Activated CD4-positive, alpha-beta T cell treated with anti-CD3 and anti-CD28 coated beads, Interleukin-2, amount 50 U/mL, for 16 hours (primary cell): ENCODE measurements at regions not wholly inside any gene's neighbourhood (a gene's known extent, or its start where the extent isn't known, plus 50 kb on each side); places are given as distances from the start of the nearest gene placed in this dataset.

Experiments used
- DNase-seq: peaks from one replicate; pipeline ENCODE4 v3.0.0-alpha.2; 2020

DNA sequence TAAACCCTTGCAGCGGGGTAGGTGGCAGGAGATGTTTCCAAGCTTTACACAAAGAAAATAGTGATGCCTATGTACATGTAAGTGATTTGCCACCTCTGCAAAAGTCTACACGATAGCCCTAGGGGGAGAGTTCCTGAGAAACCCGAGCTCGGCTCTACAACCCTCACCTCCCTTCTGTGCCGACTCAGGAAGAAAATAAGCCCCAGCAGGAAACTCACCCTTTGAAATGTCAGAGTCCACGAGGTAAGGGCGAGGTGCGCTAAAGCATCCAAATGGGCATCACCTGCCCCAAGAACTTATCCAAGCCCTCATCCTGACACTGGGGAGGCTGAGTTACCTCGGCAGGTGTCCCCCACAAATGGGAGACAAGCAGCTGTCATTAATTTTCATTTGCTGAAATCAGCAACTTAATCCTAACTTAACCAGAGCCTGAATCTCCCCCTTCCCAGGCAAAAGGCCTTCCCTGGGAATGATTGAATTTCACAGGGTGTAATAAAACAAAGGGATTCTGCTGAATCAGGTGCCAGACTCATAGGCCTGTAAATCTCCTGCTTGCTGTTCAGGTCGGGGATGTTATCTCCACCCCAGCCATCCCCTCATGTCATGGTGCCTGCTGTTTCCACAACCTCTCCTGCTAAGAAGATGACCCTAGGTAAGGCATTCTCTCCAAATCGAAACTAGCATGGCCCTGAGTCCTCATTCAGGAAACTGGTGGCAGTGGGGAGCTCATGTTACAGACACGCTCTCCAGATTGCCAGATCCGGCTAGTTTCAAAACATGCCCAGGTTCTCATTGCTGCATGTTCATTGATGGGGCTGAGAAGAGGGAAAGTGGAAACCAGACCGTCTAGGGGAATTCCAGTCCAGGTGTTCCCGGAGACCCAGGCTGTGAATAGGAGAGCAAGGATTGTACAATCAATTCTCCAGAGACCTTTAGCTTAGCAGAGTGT, 105.3 kb upstream of the KIRREL3 start:
- DNase-seq, result no peak

DNA sequence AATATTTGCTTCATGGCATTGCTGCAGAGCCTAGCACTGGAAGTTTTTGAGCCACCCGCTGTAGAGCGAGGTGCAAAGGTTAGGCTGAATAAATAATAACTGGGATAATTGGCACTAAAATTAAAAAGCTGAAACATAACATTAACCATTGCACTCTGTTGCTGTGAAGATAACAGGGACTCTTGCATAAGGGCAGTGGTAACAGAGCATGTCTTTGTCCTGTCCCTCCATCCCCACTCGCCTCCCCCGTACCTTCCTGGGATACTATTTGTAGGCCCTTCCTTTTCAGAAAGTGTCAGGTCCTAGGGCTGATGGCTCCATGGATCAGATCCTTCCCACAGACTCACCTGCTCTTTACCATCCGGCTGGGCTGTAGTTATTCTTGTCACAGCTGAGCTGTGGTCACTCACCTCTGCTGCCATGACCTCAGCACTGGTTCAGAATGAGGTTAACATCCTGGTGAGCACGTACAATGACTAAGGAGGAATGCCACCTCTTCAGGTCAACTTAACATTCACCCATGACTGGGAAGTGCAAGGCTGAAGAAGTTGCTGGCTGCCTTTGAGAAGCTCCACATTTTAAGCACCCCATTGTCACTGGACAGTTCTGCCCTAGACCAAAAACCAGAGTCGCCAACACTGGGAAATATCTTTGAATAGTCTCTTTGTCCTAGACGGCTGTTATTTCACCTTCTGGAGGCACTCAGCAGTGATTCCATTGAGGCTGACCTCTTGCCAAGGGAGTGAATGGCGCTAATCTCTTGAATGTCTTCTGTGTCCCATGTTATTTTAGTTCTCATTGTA, 103.2 kb upstream of the KIRREL3 start:
- DNase-seq, result no peak

- no peak for DNase-seq
Measured at GRCh38 chr11:127098684-127099083, 98.1 kb upstream of the KIRREL3 start.

- DNase-seq, result no peak
Measured at GRCh38 chr11:127080735-127081134, 80.2 kb upstream of the KIRREL3 start.

- DNase-seq, result no peak
Measured at GRCh38 chr11:127075758-127076157, 75.2 kb upstream of the KIRREL3 start.

DNA sequence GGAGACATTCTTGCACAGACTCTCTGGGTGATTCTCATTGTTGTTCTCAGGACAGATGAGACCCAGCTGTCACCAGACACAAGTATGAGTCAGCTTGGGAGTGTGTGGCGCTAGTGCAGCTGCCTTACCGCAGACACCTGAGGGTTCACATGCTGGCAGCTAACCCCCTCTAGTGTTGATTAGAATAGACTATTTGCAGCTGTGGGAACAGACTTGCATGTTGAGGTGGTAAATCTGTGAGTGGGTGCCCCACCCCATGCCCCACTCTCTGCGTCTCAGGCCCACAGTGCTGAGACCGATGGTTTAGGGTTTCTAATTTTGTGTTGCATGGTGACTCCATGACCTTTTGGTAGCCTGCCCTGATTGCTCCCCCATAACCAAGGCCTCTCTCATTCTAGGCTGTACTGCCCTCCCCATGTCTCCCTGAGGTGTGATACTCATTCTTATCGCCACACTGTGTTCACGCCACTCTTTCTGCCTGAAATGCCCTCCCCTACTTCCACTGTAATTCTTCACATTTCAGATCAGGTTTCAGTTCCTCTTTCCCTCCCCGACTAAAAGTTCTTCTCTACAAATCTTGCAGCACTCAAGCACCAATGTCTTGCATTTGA, 73.7 kb upstream of the KIRREL3 start:
- peak; percentile 14 for DNase-seq

DNA sequence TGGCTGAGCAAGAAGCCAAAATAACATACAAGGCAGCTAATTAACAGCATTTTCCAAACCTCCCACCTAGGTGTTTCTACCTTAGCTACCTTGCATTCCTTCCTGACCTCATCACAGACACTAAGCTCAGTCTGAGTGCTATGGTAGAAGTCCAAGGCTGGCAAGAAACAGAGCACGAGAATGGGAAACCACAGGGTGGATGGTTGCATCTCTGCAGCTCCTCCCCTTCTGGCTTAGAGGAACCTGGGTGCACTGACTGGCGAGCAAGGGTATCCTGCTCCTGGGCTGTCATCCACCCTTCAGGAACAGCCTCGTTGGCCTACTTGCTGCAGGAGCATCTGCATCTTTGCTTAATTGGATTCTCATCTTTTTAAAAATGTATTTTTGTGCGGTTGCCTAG, 73.1 kb upstream of the KIRREL3 start:
- DNase-seq, result no peak

DNA sequence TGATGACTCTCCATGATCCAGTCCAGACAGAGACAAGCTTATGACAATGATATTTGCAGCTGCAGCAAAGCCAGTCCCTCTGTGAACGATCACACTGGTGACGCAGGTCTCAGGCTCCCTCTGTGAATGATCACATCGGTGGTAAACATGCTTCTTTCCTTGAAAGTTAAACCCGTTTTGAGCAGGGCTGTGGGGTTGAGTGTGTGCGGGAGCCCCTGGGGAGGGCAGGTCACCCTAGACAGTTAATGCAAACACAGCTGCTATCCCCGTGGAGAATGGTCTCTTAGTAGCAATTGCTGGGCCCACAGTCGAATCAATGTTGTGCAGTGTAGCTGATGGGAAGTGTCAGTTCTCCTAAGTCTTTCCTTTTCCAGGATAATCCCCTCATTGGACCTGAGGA, 71.0 kb upstream of the KIRREL3 start:
- no peak for DNase-seq

DNA sequence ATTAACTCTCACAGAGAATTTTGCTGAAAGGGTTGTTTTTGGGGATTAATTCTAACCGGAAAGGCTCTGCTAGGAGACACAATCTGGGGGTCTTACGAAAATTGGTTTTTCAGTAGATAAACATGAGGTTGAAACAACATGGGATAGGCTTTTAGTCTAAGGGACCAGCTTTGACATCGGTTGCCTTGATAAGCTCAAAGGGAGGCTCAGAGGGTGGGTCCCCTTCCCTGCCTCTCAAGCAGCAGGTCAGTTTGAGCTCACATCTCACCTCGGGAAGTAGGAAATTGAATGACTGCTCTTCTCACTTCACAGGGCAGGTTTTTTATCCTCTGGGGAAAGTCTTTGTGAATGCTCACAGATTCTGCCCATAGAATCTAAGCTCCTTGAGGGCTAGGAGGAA, 70.2 kb upstream of the KIRREL3 start:
- no peak for DNase-seq

DNA sequence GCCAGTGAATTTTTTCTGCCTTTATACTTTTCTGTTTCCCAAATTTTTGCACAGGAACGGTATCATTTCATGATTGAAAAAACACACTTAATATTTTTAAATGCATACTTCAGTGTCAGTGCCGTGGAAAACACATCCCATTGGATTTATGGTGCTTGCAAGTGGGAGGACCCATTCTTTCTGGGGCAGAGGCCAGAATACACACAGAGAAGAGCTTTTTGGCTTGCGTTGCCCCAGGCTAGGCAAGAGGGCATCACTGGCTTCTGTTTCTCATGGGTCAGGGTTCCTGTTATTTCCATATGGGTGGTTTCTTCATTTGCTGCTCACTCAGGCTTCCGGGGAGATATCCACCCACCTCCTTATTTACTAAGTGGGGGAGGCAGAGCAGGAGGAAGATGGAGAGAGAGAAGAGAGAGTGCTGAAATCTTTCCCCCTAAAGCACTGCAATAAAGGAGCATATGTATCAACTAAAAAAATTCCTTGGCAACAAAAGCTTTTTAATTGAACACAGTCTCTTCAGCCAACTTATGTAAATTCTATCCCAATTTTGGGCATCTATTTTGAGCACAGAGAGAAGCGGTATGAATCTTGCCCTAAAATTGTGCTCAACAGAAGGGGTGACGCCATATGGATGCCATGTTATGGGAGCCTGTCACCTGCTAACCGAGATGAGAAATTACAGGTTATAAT, 66.0 kb upstream of the KIRREL3 start:
- DNase-seq, result no peak

DNA sequence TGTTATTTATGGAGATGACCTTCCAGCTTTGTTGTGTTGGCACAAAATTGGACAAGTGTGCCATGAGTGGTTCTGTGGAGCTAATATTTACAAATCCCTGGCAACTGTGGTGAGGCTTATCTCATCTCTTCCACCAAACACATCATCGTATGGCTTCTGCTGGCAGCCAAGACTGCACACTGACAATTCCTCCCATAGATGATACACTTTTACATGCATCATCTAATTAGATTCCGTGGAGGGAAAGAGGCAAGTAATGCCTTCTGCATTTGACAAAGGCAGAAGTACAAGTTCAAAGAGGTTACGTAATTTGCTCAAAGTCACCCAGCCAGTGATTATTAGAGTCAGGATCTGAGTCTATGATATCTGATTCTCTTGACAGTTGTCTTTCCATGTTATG, 62.7 kb upstream of the KIRREL3 start:
- no peak for DNase-seq

GRCh38 chr11:127061947-127062346, 61.4 kb upstream of the KIRREL3 start:
- DNase-seq, result no peak

DNA sequence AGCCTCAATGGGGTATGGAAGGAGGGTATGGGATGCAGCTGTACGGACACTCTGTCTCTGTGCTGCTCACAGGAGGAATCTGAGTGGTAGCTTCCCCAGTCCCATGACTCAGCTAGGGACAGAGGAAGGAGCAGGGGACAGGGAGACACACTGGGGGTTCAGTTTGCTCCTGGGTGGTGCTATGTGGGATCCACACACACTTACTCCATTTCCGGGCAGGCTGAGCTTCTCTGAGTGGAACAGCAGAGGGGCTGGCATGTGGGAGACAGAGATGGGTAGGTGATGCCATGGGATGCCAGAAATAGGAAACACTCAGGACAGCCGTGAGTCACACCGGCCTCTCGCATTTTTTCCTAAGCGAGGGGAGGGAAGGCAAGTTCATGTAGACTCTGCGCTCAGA, 59.2 kb upstream of the KIRREL3 start:
- no peak for DNase-seq

DNA sequence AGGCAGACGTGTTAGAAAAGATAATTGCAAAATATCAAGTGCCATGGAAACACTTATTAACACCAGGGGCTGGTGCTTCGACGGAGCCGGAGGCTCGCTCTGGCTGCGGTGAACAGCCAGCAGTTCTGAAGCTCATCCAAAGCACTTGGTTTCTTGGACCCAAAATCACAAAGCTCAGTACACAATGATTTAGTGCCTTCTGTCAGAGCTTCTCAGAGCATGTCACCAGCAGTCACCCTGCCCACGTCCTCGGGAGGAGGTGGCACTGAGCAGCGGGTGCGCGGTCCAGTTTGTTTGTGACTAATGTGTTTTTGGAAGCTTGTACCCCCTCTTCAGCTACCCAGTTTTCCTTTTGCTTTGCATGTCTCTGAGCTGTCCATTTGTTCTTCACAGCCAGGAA, 58.7 kb upstream of the KIRREL3 start:
- DNase-seq, result no peak

GRCh38 chr11:127058524-127058923, 58.0 kb upstream of the KIRREL3 start:
- no peak for DNase-seq

- DNase-seq, result no peak
Measured at GRCh38 chr11:127057126-127057525, 56.6 kb upstream of the KIRREL3 start.

DNA sequence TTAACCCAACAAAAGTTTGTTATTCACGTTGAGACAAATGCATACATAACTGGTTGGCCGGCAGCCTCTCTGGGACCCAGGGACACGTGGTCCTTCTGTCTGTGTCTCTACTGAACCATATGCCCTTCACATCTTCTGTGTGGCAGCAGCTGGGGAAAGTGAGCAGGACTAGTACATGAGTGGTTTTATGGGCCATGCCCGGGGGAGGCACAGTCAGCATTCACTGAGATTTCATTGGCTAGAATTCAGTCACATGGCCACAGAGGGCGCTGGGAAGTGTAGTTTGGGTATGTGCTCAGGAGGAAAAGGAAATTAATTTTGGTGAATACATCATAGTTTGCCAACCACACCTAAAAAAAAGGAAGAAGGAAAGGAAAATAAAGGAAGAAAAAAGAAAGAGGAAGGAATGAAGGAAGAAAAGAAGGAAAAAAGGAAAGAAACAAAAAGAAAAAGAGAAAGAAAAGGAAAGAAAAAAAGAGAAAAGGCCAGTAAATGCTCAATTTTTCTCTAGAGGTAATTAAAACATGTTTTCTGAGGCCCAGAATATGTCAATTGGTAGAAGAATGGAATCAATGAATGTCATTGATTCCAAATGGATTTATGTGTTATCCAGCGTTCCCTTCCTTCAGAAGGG, 55.9 kb upstream of the KIRREL3 start:
- DNase-seq, result no peak

DNA sequence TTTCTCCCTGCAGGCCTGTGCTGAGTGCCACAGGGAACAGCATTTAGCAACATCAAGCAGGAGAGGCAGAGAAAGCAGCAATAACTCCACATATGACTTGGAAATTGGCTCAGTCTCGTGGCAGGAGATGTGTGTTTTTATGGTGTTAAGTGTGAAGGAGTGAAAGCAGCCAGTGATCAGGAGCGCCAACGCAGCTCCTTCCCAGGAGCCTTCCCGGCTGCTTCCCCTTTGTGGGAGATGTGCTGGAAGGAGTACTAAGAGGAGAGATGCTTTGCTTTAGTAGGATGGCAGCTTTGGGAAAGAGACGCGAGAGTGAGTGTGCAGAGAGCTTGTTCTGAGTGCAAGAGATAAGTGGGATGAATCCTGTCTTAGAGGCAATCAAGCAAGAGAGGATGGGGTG, 54.7 kb upstream of the KIRREL3 start:
- DNase-seq, result no peak

DNA sequence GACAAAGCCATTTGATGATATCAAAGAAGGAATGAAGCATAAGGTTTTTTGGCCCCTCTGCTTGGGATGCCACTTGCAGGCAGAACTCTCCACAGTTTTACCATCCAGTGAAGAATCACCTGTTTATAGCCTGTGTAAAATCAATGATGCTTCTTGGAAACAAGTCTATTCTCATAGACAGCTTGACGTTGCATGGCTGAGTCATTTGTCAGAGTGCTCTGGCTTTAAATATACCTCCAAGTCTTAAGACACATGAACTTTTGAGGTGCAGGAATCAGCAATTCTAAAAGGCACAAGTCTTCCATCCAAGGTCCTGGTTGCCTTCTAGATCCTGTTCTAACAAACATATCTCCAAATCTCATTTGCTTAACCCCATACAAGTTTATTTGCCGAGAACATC, 53.6 kb upstream of the KIRREL3 start:
- no peak for DNase-seq

- DNase-seq, result no peak
Measured at GRCh38 chr11:127052404-127052803, 51.8 kb upstream of the KIRREL3 start.
